Stimulated activated CD8-positive, alpha-beta memory T cell treated with anti-CD3 and anti-CD28 coated beads, Interleukin-7, amount 100 ng/mL, for 24 hours (primary cell): ENCODE measurements at regions not wholly inside any gene's neighbourhood (a gene's known extent, or its start where the extent isn't known, plus 50 kb on each side); places are given as distances from the start of the nearest gene placed in this dataset.
A peak's percentile ranks its signal among the peaks of the same experiment; 100 is the strongest.

Experiments
- DNase-seq: peaks from one replicate; pipeline ENCODE4 v3.0.0-alpha.2; 2020; ENCODE audit warnings: low read depth

DNA sequence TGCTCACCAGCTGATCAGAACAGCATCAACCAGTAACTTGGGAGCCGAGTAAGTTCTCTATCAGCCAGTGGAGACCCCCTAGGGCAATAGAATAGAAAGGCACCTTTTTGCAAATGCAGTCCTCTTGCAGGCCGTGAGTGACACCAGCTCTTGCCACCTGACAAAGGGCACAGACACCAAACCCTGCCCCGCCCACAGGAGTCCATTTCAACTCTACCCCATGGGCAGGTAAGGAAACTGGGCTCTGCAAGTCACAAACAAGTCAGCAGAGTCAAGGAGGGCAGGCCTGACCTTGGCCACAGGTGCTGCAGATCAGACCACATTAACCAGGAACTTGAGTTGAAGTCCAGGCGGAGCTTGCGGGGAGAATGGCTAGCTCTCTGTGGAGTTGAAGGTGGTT, 77.4 kb upstream of the SPATA13 start:
- no peak for DNase-seq

- no peak for DNase-seq
Observed at GRCh38 chr13:24083722-24084421, 76.6 kb upstream of the SPATA13 start.

- DNase-seq = no peak
Observed at GRCh38 chr13:24085662-24086061, 74.9 kb upstream of the SPATA13 start.

DNA sequence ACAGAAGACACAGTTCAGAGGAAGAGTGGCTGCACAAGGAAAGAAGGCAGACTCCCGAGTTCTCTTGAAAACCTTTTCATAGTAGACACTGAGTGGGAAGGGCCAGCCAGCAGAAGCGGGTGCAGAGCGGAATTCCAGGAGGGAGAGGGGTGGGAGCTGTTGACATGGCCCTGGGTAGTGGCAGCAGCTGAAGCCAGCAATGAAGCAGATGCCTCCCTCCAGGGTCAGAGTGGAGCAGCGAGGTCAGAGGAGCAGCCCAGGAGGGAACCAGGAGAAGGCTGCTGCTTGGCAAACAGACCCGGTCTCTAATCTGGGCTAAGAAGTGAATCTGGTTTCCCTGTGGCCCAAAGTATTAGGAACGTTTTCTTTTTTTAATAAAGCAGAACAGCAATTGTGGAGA, 73.9 kb upstream of the SPATA13 start:
- DNase-seq = no peak

DNA sequence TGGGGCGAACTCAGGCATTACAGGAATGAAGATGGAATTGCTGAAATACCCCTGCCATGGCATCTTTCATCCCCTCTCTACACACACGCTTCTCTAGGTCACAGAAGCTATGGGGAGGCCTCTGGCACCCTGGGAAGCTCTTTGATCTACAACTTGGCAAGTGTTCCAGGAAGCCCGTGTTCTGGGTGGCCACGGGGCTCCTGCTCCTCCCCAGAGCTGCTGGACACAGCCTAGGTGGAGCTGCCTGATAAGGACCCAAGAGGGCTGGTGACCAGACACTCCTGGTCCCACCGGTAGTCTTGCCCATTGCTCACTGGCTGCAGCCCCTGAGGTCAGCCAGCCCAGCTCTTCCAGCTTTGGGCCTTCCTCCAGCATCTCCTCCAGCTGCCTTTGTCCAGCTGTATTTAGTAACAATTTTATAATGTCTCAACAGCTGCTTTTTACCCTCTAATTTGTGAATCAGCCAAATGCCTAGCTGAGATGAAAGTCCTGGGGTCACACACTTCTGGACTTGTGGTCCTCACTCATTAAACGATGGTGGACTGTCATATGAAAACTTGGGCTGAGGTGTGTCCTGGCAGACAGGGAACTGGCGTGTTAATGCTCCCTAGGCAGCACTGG, 72.8 kb upstream of the SPATA13 start:
- DNase-seq = no peak

- DNase-seq = no peak
Observed at GRCh38 chr13:24090049-24090448, 70.5 kb upstream of the SPATA13 start.

DNA sequence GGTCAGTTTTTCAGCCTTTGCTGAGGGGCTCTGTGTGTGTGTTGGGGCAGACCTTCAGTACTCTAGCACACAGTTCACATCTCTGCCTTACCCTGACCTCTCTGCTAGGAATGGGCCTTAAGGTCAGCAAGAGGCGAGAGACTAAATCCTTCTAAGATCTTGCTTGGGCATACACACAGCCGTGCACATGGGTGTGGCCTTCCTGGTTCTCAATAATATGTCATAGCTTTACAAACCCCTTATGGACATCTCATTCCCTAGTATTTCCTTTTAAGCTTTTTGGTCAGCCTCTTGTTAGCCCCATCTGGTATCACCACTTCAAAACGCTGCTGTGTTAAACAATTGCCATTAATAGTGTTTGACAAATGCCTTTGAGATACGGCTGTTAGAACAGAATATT, 69.4 kb upstream of the SPATA13 start:
- DNase-seq = no peak

DNA sequence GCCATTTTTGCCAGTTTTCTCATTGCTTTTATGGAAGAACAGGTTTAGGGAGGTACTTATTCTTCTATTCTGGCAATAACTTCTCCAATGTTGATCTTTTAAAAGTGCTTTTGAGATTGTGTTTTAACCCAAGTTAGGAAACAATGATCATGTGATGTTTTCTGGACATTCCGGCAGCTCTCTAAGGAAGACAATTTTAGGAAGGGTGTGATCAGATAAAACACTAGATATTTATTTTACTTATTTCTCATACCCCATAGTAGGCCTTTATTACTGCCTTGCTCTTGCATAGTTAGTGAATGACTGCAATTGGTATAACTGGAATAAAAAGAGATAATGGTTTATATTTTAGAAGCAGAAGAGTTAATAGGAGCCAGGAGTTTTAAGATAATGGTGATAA, 68.4 kb upstream of the SPATA13 start:
- DNase-seq = no peak

GRCh38 chr13:24093047-24093446, 67.5 kb upstream of the SPATA13 start:
- DNase-seq = no peak

DNA sequence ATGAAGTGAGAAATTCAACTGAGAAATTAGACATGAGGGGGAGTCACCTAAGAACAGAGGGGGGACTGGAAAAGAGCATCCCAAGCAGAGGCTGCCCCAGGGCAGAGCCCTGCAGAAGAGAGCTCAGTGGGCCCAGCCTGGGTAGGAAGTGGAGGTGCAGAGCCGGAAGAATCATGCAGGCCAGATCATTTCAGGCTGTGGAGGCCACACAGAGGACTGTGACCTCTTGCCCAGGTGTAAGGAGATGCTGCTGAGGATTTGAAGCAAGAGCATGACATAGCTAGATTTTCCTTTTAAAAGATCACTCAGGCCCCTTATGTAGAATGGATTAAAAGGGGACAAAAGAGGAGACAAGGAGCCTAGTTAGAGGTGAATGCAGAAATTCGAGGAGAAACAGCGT, 63.9 kb upstream of the SPATA13 start:
- DNase-seq = no peak

DNA sequence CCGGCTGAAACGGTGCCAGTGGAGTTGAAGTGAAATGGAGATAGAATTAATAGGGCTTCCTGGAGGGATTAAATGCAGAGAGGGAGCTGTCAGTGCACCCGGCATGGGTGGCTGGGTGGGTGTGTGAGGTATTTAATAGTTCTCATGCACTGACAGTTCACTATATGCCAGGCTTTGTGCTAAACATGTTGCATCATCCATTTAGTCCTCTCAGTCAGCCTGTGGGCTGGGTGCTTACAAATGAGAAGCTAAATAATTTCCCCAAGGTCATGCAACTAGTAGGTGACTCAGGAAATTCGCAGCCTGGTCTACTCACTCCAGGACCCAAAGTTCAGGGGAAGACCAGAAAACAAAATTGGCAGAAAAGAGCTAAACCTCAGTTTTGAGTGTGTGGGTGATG, 63.5 kb upstream of the SPATA13 start:
- peak; percentile 18 for DNase-seq

DNA sequence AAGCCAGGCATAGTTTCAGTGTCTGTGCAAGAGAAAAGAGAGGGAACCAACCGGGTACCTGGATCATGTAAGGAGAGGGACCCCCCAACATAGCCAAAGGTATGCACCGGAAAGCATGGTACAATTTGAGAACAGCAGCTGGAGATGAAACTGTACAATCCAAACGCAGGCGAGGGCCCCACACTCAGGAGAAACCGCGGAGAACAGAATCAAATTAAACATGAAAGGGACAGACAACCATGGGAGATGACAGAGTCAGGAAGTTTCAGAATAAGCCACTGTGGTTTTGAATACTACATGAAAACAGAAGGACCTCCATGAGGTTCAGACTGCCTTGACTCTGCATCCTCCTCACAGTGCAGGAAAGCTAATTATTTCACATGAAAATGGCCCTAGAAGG, 62.9 kb upstream of the SPATA13 start:
- no peak for DNase-seq

DNA sequence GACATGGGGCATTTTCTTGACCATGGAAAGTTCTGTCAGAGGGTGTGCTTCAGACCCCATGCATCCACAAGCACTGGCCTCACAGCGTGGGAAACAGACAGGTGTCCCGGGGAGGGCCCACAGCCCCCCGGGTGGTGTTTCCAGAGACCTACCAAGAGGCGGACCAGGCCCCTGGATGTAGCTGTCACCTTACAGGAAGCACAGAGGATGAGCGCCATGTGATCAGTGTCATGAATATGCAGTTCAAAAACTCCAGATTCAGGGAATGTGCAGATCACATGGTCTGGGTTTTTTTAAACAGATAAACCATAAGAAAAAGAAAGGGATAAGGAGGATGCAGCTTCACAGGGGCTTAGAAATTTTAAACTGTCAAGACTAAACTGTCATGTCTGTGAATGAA, 61.0 kb upstream of the SPATA13 start:
- DNase-seq = no peak

DNA sequence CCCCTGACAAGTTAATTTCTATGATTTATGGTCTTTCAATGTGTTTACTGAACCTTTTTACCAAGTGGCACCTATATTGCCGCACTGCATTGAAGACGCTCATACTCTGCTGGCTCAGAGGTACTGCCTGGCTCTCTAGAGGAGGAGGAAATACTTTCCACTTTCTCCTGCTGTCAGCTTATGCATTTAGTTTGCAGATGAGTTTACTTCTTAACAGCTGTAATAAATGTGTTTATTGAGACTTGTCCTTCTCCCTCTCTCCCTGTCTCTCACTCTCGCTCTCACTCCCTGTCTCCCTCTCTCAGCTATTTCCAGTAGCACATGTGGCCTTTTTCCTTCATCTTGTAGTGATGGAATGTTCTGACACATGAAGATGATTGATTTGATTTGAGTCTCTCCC, 60.3 kb upstream of the SPATA13 start:
- no peak for DNase-seq

- no peak for DNase-seq
Observed at GRCh38 chr13:24103782-24104372, 56.6 kb upstream of the SPATA13 start.

DNA sequence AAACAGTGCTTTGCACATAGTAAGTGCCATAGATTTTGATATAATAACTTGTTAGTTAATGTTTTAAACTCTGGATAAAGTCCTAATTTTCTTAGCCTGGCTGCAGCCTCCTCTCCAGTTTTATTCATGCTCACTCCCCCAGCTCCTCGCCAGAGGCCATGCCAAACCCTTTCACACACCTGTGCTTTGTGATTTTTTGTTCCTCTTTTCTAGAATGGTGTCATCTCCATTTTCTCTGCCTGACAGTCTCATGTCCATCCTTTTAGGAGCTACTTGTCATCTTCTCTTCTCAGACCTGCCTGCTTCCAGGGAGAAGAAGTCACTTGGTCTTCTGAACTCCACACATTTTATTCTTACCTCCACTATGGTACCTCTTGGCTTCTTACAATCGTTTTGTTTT, 55.8 kb upstream of the SPATA13 start:
- no peak for DNase-seq

DNA sequence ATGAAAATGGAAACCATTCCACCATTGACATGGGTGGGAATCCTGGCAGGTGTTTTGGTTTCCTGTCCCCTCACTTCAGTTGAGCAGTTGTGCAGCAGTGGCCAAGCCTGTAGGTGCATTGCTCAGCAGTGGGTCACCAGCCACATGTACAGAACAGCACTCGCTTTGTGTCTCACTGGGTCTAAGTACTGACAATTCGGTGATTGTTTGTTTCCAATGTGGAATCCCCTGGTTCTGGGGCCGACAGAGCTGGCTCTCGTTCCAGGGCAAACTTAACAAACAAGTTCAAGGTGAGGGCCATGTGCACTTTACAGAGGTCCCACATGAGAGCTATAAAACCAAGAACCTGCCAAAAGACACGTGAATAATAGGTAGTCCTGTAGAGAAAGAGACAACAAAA, 54.1 kb upstream of the SPATA13 start:
- DNase-seq = no peak

DNA sequence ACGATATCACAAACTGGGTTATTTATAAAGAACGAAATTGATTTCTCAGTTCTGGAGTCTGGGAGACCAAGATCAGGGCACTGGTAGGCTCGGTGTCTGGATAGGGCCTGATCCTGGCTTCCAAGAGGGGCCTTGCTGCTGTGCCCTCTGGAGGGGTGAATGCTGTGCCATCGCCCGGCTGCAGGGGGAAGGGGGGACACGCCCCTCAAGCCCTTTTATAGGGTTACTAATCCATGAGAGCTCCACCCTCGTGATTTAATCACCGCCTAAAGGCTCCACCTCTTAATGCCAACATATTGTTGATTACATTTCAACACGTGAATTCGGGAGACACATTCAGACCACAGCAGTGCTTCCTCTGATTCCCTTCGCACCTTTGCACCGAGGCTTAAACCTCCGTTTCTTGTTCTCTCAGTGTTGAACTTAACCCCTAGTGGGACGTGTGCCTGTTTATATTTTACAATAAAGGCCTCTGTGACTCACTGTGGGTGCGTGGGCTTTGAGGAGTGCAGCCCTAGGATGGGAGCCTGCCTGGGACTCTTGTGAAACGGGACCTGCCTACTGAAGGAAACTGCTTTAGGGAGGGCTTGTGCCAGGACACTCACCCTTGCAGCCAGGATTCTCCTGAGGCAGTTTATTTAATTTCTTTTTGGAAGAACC, 52.4 kb upstream of the SPATA13 start:
- no peak for DNase-seq

DNA sequence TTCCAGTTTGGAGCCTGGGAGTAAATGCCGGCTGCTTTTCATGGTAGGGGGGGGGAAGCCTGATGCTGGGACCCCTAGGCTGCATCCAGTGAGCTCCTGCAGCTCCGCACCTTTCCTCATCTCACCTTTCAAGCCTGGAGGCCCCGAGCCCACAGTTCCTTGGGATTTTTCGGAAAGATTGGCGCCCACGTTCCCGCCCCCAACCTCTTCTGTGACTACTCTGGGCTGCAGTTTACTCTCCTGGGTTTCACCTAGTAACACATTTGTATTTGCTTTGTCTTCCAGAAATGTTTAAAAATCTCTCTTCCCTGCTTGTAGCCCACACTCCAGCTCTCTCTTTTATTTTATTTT, 51.9 kb upstream of the SPATA13 start:
- no peak for DNase-seq

GRCh38 chr13:24110011-24110410, 50.5 kb upstream of the SPATA13 start:
- no peak for DNase-seq
